ENCODE measurements at regions not wholly inside any gene's neighbourhood (a gene's known extent, or its start where the extent isn't known, plus 50 kb on each side); places are given as distances from the start of the nearest gene placed in this dataset.
A peak's percentile ranks its signal among the peaks of the same experiment; 100 is the strongest.

DNA sequence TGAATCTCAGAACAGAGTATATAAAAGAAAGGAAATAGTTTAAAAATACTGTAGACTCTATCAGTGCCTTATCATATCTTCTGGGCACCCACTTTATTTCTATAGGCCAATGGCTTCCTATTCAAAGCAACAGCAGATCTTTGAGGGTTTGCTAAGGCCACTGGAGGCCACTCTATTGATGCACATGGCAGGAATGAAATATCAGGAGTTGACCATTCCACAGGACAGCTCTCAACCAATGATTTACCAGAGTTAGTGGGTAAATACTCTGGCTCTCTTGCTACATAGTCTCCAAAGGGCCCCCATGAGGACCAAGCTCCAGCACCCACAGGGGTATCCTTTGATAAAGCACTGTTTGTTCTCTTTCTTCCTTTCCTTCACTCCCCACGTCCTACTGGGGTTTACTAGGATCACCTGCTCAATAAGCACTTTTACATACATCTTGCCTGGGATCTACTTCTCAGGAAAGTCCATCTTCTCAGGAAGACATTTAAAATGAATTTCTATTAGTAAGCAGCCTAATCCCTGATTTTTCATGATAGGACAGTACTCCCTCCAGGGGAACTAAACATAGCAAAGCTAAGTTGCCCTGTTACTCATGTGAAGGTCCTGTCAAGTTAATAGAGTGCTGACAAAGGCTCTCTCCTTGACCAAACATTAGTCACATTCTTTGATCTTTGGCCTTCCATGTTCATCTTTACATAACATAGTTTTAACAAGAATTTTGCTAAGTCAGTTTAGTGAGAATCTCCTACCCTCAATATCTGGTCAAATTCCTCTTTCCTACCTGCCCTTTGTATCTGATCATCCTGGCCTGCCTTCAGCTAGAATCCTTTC, 459.7 kb downstream of the GRXCR1 start (continued):
- peak; percentile 55 for TF ChIP-seq RXRB (CRISPR knock-in tag; IDR thresholded peaks at IDR 0.05; ENCODE audit: borderline replicate concordance)
- TF ChIP-seq ZSCAN9 (CRISPR knock-in tag; IDR thresholded peaks at IDR 0.05; ENCODE audit: borderline replicate concordance), result peak; percentile 84
- no peak for TF ChIP-seq ZBTB38 (CRISPR knock-in tag; IDR thresholded peaks at IDR 0.05)
- peak; percentile 45; the same call in 1 of the 2 replicates for TF ChIP-seq ZNF503 (CRISPR knock-in tag; IDR thresholded peaks at IDR 0.05)
- TF ChIP-seq SAP130 (CRISPR knock-in tag; IDR thresholded peaks at IDR 0.05; ENCODE audit: low read depth), result peak; percentile 43
- 0 out of 2 replicates have a peak, but pooled peaks have one; percentile 19 for TF ChIP-seq HDAC2 (CRISPR knock-in tag; IDR thresholded peaks at IDR 0.05)
- peak; percentile 42; the same call in 1 of the 2 replicates for TF ChIP-seq ZNF121 (CRISPR knock-in tag; IDR thresholded peaks at IDR 0.05)
- no peak for TF ChIP-seq ZNF770 (CRISPR knock-in tag; IDR thresholded peaks at IDR 0.05)
- no peak for TF ChIP-seq YEATS2 (CRISPR knock-in tag; IDR thresholded peaks at IDR 0.05; ENCODE audit: borderline replicate concordance)
- TF ChIP-seq TERF1 (CRISPR knock-in tag; IDR thresholded peaks at IDR 0.05), result no peak
- TF ChIP-seq MEIS1 (CRISPR knock-in tag; IDR thresholded peaks at IDR 0.05; ENCODE audit: borderline replicate concordance), result no peak
- TF ChIP-seq HOXD1 (CRISPR knock-in tag; IDR thresholded peaks at IDR 0.05), result no peak
- TF ChIP-seq NR2F2 (IDR thresholded peaks at IDR 0.05; ENCODE audit: borderline replicate concordance, low read depth), result no peak
- peak; percentile 49; the same call in 1 of the 2 replicates for TF ChIP-seq NFIC (IDR thresholded peaks at IDR 0.05; ENCODE audit: low read length)
- TF ChIP-seq PRMT3 (CRISPR knock-in tag; IDR thresholded peaks at IDR 0.05; ENCODE audit: borderline replicate concordance, low read depth), result no peak
- TF ChIP-seq SRSF9 (IDR thresholded peaks at IDR 0.05; ENCODE audit: borderline replicate concordance, insufficient read depth, low read depth, low read length, poor library complexity, severe bottlenecking), result no peak
- TF ChIP-seq NR2F1 (CRISPR knock-in tag; IDR thresholded peaks at IDR 0.05), result peak in 1 of 2 experiments; percentile 29; a peak in 1 of 4 replicates
- TF ChIP-seq ZNF563 (CRISPR knock-in tag; IDR thresholded peaks at IDR 0.05), result no peak
- TF ChIP-seq ZNF672 (CRISPR knock-in tag; IDR thresholded peaks at IDR 0.05), result no peak
- 0 out of 2 replicates have a peak, but pooled peaks have one; percentile 26 for TF ChIP-seq PATZ1 (CRISPR knock-in tag; IDR thresholded peaks at IDR 0.05)
- peak; percentile 30; the same call in 1 of the 2 replicates for TF ChIP-seq PPARG (CRISPR knock-in tag; conservative IDR thresholded peaks at IDR 0.05)
- TF ChIP-seq HNF4A (CRISPR knock-in tag; IDR thresholded peaks at IDR 0.05), result peak; percentile 67
- no peak for TF ChIP-seq SP2 (CRISPR knock-in tag; IDR thresholded peaks at IDR 0.05)

Measured in HepG2 (cell line).